ENCODE measurements at regions not wholly inside any gene's neighbourhood (a gene's known extent, or its start where the extent isn't known, plus 50 kb on each side); places are given as distances from the start of the nearest gene placed in this dataset.

GRCh38 chr3:165568907-165569462, 268.2 kb downstream of the BCHE start:
- TF ChIP-seq, protein P1, sequence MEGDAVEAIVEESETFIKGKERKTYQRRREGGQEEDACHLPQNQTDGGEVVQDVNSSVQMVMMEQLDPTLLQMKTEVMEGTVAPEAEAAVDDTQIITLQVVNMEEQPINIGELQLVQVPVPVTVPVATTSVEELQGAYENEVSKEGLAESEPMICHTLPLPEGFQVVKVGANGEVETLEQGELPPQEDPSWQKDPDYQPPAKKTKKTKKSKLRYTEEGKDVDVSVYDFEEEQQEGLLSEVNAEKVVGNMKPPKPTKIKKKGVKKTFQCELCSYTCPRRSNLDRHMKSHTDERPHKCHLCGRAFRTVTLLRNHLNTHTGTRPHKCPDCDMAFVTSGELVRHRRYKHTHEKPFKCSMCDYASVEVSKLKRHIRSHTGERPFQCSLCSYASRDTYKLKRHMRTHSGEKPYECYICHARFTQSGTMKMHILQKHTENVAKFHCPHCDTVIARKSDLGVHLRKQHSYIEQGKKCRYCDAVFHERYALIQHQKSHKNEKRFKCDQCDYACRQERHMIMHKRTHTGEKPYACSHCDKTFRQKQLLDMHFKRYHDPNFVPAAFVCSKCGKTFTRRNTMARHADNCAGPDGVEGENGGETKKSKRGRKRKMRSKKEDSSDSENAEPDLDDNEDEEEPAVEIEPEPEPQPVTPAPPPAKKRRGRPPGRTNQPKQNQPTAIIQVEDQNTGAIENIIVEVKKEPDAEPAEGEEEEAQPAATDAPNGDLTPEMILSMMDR (IDR thresholded peaks at IDR 0.05) = no peak
- TF ChIP-seq POLR2A (IDR thresholded peaks at IDR 0.05) = no peak

All from thyroid gland (tissue), 4 donors.